Thyroid gland (tissue), 4 donors: ENCODE measurements at regions not wholly inside any gene's neighbourhood (a gene's known extent, or its start where the extent isn't known, plus 50 kb on each side); places are given as distances from the start of the nearest gene placed in this dataset.

Source experiments
- DNase-seq, 2 donors: peaks; one replicate each; pipeline ENCODE4 v3.0.0-alpha.2; 2019
- H3K27ac ChIP-seq, 3 donors: fragments of 200-600 bp; sonication (generic); 1 replicate in 2 of 3; 2 replicates in 1 of 3; pipeline ENCODE4 v1.5.1; 2016 to 2019; ENCODE audit warnings: mild to moderate bottlenecking in 1 of 3, moderate library complexity in 1 of 3
- H3K27me3 ChIP-seq: fragments of 200-600 bp; sonication (generic); one replicate; pipeline ENCODE4 v1.5.1; 2019
- H3K36me3 ChIP-seq, 2 donors: fragments of 200-600 bp; sonication (generic); one replicate each; pipeline ENCODE4 v1.5.1; 2016 to 2019
- H3K4me1 ChIP-seq, 2 donors: fragments of 200-600 bp; sonication (generic); one replicate each; pipeline ENCODE4 v1.5.1; 2017 to 2019
- H3K4me3 ChIP-seq, 3 donors: fragments of 200-600 bp; sonication (generic); replicated peaks in 1 of 3; 1 replicate in 2 of 3; 2 replicates in 1 of 3; pipeline ENCODE4 v1.5.1; 2016; ENCODE audit warnings: mild to moderate bottlenecking in 1 of 3
- H3K9me3 ChIP-seq: fragments of 200-600 bp; sonication (generic); one replicate; pipeline ENCODE4 v1.5.1; 2017
- CTCF ChIP-seq, 6 experiments: fragments of 200-600 bp in 3 of 6; fragments of 450-650 bp in 3 of 6; sonication (generic) in 3 of 6; IDR thresholded peaks; one replicate each; pipeline ENCODE4 v1.5.1; 2016 to 2019; ENCODE audit warnings: antibody characterized with exemption in 6 of 6, mild to moderate bottlenecking in 2 of 6, inconsistent platforms in 1 of 6, moderate library complexity in 1 of 6
- POLR2A ChIP-seq, 2 donors: fragments of 450-650 bp; IDR thresholded peaks; one replicate each; pipeline ENCODE4 v1.6.1; 2017; ENCODE audit warnings: antibody characterized with exemption in 2 of 2, mild to moderate bottlenecking in 2 of 2, moderate library complexity in 1 of 2
- WGBS, 2 donors: methylation state at CpG; one replicate each; pipeline ENCODE4 v1.1.5; 2017; 5-methylcytosine and 5-hydroxymethylcytosine counted together
- intact Hi-C: fragments of 100-400 bp; cut with DNase I; formaldehyde crosslinking; loops from one replicate; pipeline ENCODE4 v1.15.1; 2023

DNA sequence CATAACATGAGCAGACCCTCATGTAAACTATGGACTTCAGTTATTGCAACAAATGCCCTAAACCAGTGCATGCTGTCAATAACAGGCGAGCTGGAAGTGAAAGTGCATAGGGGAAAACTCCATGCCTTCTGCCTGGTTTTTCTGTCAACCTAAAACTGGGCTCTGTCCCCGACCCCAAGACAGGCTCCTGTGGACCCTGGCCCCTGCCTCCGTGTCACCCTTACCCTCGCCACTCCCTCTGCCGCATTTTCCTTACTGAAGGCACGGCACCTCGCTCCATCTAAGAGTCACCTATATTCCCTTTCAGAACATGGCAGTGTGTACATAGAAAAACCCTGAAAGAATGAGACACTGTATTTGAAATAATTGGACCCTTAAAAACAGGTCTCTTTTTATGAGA, 151.3 kb downstream of the SHANK2 start:
- 97% methylated on average over 7 of the region's 7 CpGs for WGBS, 2 donors
- no peak for TF ChIP-seq CTCF (IDR thresholded peaks at IDR 0.05)
- TF ChIP-seq POLR2A (IDR thresholded peaks at IDR 0.05) = no peak
- Histone ChIP-seq H3K27me3 (no peaks in the 10 kb centered on the region), H3K4me1 (peaks cover 10 to 17% of the 10 kb centered on the region in 2 donors), H3K27ac (no peak overlapping the region), H3K36me3 (no peaks in the 10 kb centered on the region), H3K9me3 (no peaks in the 10 kb centered on the region), H3K4me3 (no peak overlapping the region)
- intact Hi-C loops = no loop called here
- DNase-seq = no peak

DNA sequence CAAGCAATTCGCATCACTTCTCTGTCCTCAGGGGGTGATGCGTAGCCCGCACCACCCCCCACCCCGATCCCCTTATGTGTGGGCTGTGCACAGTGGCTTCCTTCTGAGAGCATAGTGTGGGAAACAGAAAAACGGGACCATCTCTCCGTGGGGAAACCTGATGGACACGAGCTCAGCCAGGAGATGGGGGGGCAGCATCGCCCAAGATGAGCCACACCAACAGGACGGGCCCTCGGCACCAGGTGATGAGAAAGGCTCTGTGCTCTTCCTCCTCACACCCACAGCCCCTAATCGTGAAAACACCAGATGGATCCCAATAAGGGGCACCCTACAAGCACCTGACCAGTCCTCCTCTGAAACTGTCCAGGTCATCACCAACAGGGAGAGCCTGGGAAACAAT, 153.6 kb downstream of the SHANK2 start:
- WGBS, 2 donors = 84 to 87% methylated on average over 11 of the region's 11 CpGs
- H3K9me3 ChIP-seq = no peaks in the 10 kb centered on the region
- H3K4me3 ChIP-seq = no peak overlapping the region
- no peak overlapping the region for H3K27ac ChIP-seq
- peaks cover 29 to 39% of the 10 kb centered on the region in 2 donors for H3K4me1 ChIP-seq
- no peaks in the 10 kb centered on the region for H3K36me3 ChIP-seq
- no peaks in the 10 kb centered on the region for H3K27me3 ChIP-seq
- intact Hi-C loops = no loop called here
- TF ChIP-seq CTCF (IDR thresholded peaks at IDR 0.05) (no peak), POLR2A (IDR thresholded peaks at IDR 0.05) (no peak)
- no peak for DNase-seq

DNA sequence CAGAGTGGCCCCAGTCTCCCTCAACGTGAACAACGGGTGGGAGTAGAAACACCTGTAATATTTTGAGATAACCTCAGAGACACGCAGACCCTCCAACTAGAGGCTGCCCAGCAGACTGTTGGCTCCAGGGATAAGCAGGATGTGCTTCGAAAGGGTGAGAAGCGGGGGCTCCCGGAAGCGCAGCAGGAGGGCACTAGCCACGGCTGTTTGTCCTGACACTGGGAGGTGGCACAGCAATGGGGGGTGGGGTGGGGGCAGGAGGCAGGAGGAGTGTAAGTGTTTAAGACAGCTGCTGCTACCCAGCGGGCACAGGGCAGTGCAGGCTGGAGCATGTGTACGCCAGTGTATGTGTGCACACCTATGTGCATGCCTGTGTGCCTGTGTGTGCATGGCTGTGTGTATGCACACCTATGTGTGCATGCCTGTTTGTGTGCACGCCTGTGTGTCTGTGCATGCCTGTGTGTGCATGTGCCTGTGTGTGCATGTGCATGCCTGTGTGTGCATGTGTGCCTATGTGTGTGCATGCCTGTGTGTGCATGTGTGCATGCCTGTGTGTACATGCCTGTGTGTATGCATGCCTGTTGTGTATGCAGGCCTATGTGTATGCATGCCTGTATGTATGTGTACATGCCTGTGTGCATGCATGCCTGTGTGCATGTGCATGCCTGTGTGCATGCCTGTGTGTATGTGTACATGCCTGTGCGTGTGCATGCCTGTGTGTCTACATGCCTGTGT, 154.7 kb downstream of the SHANK2 start:
- Histone ChIP-seq H3K4me1 (peaks cover 29 to 37% of the 10 kb centered on the region in 2 donors), H3K9me3 (no peaks in the 10 kb centered on the region), H3K36me3 (no peaks in the 10 kb centered on the region), H3K27me3 (no peaks in the 10 kb centered on the region), H3K27ac (no peak overlapping the region), H3K4me3 (no peak overlapping the region)
- TF ChIP-seq CTCF (IDR thresholded peaks at IDR 0.05) (no peak), POLR2A (IDR thresholded peaks at IDR 0.05) (no peak)
- 83 to 91% methylated on average over 4 to 11 of the region's 12 CpGs for WGBS, 2 donors
- intact Hi-C loops = no loop called here
- no peak for DNase-seq

- intact Hi-C loops = no loop called here
- 64 to 65% methylated on average over 8 to 10 of the region's 10 CpGs for WGBS, 2 donors
- H3K27me3 ChIP-seq = no peaks in the 10 kb centered on the region
- H3K36me3 ChIP-seq = no peaks in the 10 kb centered on the region
- peak overlapping the region in 2 of 3 donors; percentile 0 to 68 for H3K27ac ChIP-seq
- TF ChIP-seq POLR2A (IDR thresholded peaks at IDR 0.05) (no peak), CTCF (IDR thresholded peaks at IDR 0.05) (no peak)
- DNase-seq = no peak
- H3K4me3 ChIP-seq = no peak overlapping the region
- peaks cover 29 to 35% of the 10 kb centered on the region in 2 donors for H3K4me1 ChIP-seq
- H3K9me3 ChIP-seq = no peaks in the 10 kb centered on the region
These were observed 155.5 kb downstream of the SHANK2 start for GRCh38 chr11:71096751-71097388.

- Histone ChIP-seq H3K27me3 (no peaks in the 10 kb centered on the region), H3K4me3 (no peak overlapping the region), H3K4me1 (peaks cover 29 to 35% of the 10 kb centered on the region in 2 donors), H3K9me3 (no peaks in the 10 kb centered on the region), H3K36me3 (no peaks in the 10 kb centered on the region), H3K27ac (peak overlapping the region; percentile 85 to 88 (median 86))
- intact Hi-C loops = no loop called here
- DNase-seq = peak; percentile 93 to 95
- TF ChIP-seq CTCF (IDR thresholded peaks at IDR 0.05) = no peak
- WGBS, 2 donors = 24 to 40% methylated on average over 6 to 9 of the region's 9 CpGs
These were observed 157.0 kb downstream of the SHANK2 start for GRCh38 chr11:71095294-71095850.
